ENCODE measurements at regions not wholly inside any gene's neighbourhood (a gene's known extent, or its start where the extent isn't known, plus 50 kb on each side); places are given as distances from the start of the nearest gene placed in this dataset.

DNA sequence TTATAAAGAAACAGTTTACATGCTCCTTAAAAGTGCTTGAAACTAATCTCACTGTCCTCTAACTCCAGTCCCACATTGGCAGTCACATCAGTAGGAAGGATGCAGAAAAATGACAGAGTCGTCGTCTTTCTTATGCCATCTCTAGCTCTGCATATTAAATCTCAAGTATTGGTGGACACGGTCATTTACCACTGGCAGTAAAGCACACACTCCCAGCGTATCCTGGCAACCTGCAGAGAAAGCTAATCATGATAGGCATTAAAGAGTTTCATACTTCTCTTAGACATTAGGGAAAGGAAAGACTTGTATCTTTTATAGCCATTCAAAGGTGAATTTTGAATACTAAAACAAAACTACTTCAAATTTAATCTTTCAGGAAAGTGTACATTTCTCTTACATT is 202.0 kb upstream of the COBL start:
- intact Hi-C loops (cut with DNase I), result no loop called here
- no peak for DNase-seq

DNA sequence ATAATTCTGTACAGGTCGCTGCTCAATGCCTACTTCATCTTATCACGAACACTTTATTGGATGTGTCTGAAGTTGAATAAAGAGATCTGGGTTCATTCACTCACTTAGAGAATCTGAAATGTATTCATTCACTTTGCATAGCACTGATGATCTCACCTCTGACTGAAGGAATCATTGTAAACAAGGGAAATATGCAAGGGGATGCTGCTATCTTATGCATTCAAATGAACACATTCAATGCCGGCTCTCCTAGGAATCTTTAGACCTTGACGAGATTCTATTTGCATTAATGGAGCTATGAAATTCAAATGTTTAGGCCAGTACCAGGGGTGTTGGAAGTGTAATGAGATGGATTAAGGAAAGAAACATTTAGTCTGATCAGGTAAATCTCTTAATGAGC is 200.6 kb upstream of the COBL start:
- intact Hi-C loops (cut with DNase I), result no loop called here
- DNase-seq, result no peak

GRCh38 chr7:51501620-51502019 is 185.0 kb upstream of the COBL start:
- no peak for DNase-seq
- intact Hi-C loops (cut with DNase I), result no loop called here

DNA sequence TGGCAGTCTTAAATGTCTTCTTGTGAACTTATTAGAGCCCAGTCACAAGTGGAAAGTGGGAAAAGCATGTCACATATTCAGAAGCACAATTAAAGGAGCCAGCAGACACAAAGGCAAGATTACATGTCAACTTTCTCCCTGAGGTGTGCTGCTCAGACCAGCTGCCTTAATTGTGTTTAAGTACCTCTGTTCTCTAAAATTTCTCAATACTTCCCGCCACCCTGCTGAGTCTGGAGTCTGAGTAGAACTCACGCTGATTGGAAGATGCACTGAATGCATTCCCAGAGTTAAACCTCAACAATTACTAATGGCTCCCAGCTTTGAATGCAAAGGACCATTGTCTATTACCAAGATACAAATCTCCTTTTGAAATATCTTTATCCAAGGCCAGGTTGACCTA is 166.4 kb upstream of the COBL start:
- DNase-seq, result no peak
- intact Hi-C loops (cut with DNase I), result no loop called here

GRCh38 chr7:51481421-51481820 is 164.8 kb upstream of the COBL start:
- intact Hi-C loops (cut with DNase I), result no loop called here
- no peak for DNase-seq

GRCh38 chr7:51477819-51478218 is 161.2 kb upstream of the COBL start:
- no peak for DNase-seq
- intact Hi-C loops (cut with DNase I), result no loop called here

DNA sequence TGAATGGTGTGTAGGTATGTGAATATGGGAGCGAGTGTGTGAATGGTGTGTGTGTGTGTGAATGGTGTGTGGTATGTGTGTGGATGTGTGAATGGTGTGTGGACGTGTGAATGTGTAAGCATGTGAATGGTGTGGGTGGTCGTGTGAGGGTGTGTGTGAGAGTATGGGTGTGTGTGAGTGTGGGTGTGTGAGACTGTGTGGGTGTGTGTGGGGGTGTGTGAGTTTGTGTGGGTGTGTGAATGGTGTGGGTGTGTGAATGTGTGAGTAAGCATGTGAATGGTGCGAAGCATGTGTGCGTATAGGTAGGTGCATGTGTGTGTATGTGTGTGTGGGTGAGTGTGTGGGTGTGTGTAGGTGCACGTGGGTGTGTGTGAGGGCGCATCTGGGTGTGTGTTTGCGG is 160.7 kb upstream of the COBL start:
- DNase-seq, result no peak
- intact Hi-C loops (cut with DNase I), result no loop called here

DNA sequence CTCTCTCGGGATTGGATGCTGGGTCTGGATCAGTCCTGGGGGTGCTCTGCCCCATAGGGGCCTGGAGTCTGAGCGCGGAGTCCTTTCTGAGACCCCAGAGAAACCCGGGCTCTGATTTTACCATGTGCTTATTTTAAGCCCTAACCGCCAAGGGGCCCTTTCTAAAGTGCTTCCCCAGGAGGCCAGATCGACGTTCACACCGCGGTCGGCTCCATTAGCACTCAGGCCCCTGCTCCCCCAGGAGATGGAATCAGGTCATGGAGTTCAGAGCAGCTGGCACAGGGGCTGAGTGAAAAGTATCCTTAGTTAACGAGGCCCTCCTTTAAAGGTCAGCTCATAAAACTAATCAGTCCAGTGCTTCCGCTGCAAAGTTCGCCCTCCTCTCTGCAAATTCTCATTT is 159.4 kb upstream of the COBL start:
- intact Hi-C loops (cut with DNase I), result no loop called here
- DNase-seq, result no peak

DNA sequence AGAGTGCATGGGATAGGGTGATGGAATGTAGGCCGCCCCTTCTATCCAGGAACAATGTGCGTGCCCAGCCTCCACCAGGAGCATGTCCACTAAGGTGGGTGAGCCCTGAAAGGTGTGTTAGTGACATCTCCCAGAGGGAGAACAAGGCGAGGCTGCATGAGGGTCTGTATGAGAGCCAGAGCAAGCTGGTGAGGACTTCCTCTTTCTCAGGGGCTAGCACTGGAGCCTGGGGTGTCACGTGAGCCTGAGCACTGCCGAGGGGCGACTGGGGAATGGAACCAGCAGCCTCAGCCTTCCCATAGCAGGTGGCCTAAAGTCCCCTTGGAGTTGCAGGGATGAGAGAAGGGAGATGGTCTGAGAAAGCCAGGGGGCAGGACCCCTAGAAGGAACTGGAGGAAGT is 156.3 kb upstream of the COBL start:
- intact Hi-C loops (cut with DNase I), result no loop called here
- no peak for DNase-seq

DNA sequence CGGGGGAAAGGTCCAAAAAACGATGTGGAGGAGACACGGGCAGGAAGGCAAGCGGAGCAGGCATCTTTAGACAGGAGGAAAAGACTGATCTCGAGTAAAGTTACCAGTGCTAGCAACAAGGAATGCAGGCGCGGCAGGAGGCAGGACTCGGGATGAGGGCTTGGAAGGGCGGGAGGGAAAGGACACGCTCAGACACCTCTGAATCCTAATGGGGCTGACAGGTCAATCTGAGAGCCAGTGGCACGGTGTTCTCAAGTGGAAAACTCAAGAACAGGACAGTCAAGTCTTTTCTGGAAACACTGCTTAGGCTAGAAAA is 155.3 kb upstream of the COBL start:
- DNase-seq, result no peak
- intact Hi-C loops (cut with DNase I), result no loop called here

DNA sequence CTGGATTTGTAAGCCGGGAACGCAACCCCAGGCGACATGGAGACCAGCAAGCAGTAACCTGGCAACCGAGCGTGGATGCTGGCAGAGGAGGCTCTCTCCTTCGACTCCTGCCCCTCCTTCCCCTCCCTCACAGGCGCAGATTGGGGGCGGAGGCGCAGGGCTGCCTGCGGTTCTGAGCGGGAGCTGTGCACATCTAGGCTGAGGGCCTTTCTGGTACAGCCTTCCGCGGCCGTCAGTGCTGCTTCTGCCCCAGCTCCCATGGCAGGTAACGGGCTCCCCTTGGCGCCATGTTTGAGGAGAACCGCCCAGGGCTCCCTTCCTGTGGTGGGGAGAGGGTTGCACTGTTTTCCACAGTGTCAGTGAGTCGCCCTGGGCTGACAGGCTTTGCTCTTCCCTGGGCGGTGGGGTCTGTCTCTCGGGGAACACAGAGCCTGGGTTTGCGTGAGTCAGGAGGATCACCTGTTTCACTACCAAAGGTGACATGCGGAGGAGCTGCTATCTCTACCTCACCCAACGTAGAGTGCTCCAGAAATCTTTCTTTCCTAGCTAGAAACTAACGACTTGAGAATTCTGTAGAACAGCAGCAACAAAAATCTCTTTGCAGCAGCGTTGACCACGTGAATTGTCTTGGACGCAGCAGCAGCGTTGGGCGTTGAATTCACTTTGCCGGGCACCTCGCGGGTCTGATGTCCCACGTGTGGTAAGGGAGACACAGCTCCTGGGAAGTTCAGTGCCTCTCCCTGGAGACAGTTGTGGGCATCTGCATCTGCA is 154.8 kb upstream of the COBL start:
- intact Hi-C loops (cut with DNase I), result no loop called here
- peak; percentile 32 to 95 (median 66) for DNase-seq

- DNase-seq, result no peak
- intact Hi-C loops (cut with DNase I), result no loop called here
These were observed 150.9 kb upstream of the COBL start for GRCh38 chr7:51467384-51468017.

- intact Hi-C loops (cut with DNase I), result no loop called here
- no peak for DNase-seq
These were observed 143.2 kb upstream of the COBL start for GRCh38 chr7:51459809-51460208.

- intact Hi-C loops (cut with DNase I), result no loop called here
- DNase-seq, result no peak
These were observed 142.1 kb upstream of the COBL start for GRCh38 chr7:51458693-51459092.

DNA sequence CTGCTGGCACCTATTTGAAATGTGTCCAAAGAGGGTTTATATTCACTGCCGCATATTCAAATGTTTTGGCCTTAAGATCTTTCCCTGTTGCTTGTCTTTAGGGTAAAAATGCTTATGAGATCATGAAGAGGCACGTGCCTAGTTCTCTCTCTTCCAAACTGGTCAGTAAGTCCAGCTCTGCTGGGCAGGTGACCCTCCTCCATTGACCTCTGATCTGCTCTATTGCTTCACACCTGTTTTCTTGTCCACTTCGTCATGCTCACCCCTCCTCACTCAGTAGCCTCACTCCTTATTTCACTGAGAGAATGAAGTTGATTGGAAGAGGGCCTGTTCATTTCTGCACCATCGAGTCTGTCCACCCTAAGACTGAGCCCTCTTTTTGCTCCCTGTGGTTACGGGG is 140.5 kb upstream of the COBL start:
- no peak for DNase-seq
- intact Hi-C loops (cut with DNase I), result no loop called here

- DNase-seq, result no peak
- intact Hi-C loops (cut with DNase I), result no loop called here
These were observed 139.9 kb upstream of the COBL start for GRCh38 chr7:51456431-51457060.

GRCh38 chr7:51455948-51456347 is 139.3 kb upstream of the COBL start:
- no peak for DNase-seq
- intact Hi-C loops (cut with DNase I), result no loop called here

GRCh38 chr7:51455513-51455912 is 138.9 kb upstream of the COBL start:
- intact Hi-C loops (cut with DNase I), result no loop called here
- DNase-seq, result no peak

- intact Hi-C loops (cut with DNase I), result no loop called here
- no peak for DNase-seq
These were observed 138.5 kb upstream of the COBL start for GRCh38 chr7:51455086-51455485.

GRCh38 chr7:51452694-51453093 is 136.1 kb upstream of the COBL start:
- no peak for DNase-seq
- intact Hi-C loops (cut with DNase I), result no loop called here

DNA sequence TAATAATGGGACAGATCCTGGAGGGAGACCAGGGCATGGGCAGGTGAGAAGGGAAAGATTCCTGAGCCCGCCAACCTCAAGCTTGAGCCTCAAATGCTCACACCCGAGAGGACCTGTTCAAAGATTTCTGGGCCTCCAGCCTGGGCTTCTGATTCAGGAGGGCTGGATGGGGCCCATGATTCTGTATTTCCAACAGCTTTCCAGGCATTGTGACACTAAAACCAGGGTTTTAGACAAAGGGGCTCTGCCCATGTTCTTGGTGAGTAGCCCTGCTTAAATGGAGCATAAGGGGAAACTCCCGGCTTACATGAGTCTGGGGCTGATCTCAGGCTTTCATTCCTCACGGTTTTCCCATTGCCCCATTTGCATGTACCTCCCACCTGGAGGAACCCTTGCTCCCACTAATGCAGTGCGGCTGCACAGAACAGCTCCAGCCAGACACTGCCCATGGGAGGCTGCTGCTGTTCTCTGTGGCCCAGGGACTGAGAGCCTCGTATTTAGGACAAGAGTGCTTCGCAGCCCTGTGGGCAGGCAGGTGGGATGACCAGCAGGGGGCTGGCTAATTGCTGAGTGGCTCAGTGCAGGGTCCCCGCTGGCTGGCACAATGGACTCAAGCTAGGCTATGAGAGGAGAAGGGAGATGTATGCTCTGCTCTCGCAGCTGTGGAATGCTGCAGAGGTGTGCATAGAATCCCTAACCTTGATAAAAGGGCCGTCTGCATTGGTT is 135.3 kb upstream of the COBL start:
- intact Hi-C loops (cut with DNase I), result no loop called here
- DNase-seq, result peak in 1 of 10 donors; percentile 62

DNA sequence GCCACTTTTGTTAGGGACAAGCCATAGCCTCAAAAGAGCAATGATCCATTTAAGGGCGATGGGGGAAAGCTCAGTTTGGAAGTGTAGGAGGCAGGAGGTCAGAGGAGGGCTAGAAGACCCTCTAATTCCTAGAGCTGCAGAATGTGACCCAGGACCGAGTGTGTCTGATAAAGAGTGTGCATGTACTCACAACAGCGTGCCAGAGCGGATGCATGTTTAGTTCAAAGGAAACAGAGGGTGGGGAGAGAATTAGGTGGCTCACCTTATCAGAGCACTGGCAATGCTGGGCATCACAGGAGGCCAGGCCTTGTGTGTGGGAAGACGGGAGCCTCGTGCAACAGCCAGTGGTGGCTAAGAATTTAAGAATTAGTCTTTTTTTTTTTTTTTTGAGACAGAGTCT is 133.9 kb upstream of the COBL start:
- intact Hi-C loops (cut with DNase I), result no loop called here
- no peak for DNase-seq

Data from posterior cingulate gyrus (tissue), 11 donors.